ENCODE measurements at regions not wholly inside any gene's neighbourhood (a gene's known extent, or its start where the extent isn't known, plus 50 kb on each side); places are given as distances from the start of the nearest gene placed in this dataset.
"Not testable (repeated sequence)": the region's sequence is repeated elsewhere in the genome, so short reads cannot be mapped to it uniquely, and the experiment has no call there.

DNA sequence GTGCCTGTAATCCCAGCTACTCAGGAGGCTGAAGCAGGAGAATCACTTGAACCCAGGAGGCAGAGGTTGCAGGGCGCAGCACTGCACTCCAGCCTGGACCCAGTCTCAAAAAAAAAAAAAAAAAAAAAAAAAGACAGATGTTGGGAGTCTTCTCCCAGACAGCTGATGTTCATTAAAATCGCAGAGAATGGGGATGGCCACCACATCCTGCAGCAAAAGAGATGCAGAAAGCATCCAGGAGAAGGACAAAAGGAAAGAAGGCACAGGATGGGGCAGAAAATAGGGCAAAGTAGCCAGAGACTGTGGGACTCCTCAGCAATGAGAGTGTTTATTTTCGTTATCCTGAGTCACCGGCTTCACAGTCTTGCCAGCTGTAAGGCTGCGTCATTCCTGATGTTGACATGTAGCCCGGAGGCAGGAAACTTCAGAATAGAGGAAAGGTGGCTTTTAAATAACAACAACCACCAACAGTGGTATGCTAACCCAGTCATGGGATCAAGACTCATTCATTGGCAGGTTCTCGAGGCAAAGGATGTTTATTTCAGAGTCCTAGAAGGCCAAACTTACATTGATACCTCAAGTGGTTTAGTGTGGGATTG lies 149.5 kb upstream of the SVIL start:
- peak; percentile 65 for DNase-seq

- no peak for DNase-seq
Observed at GRCh38 chr10:29783201-29783947, 148.6 kb upstream of the SVIL start.

DNA sequence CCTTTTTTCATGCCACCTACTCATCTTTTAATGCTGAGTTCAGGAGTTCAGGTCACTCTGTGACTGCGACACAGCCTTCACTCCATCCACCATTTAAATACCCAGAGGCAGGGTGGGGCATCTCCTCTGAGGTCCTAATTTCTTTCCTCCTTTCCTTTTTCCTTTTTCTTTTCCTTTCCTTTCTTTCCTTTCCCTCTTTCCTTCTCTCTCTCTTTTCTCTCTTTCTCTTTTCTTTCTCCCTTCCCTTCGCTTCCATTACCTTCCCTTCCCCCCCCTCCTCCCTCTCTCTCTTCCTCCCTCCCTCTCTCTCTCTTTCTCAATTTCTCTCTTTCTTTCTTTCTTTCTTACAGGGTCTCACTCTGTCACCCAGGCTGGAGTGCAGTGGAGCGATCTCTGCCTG lies 145.9 kb upstream of the SVIL start:
- no peak for DNase-seq

DNA sequence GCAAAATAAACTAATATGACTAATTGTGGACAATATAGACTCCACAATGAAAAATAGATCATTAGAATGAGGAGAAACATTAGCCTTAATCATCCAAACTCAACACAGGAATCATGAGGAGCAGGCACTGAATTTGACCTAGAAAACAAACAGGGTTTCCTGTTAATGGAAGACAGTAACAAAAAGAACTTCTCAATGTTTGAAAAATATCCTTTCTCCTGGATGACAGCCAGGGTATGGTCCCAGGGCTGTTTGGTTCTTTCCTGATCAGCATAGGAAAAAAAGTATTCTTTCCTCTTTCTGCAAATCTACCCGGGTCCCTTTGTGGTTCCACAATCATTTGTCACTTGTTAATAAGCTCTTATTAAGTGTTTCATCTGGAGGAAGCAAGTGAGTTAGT lies 145.3 kb upstream of the SVIL start:
- no peak for DNase-seq

- no peak for DNase-seq
Observed at GRCh38 chr10:29776246-29776645, 141.5 kb upstream of the SVIL start.

DNA sequence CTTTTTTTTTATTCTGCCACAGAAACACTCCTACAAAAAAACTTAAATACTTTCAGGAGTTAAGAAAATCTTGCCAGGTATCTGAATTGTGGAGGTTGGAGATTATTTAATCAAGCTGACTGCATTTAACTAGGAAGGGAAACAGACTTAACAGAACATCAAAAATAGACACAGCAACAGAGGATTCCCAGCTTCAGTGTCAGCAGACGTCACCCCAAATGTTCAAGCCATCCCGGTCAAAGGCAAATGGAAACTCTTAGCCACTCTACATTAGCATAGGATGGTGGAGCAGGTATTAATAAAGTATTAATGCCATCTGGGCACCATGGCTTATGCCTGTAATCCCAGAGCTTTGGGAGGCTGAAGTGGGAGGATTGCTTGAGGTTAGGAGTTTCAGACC lies 139.7 kb upstream of the SVIL start:
- DNase-seq, result no peak

DNA sequence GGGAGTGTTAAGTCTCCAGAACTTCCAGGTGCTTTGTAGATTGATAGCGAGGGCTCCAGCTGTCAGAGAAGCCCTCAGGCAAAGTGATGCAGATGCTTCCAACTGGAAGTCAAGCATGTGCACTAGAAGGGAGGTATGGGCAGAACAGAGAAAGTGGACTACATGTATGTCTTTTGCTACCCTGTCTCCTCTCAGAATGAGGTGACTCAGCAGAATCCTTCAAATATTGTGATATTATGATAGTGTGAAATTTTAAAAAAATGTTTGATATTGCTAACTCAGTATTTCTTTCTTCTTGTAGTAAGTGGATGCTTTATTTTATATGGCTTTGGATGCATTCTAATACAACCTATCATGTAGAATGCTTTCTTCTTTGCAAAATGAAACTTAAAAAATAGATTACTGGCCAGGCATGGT lies 138.9 kb upstream of the SVIL start:
- no peak for DNase-seq

DNA sequence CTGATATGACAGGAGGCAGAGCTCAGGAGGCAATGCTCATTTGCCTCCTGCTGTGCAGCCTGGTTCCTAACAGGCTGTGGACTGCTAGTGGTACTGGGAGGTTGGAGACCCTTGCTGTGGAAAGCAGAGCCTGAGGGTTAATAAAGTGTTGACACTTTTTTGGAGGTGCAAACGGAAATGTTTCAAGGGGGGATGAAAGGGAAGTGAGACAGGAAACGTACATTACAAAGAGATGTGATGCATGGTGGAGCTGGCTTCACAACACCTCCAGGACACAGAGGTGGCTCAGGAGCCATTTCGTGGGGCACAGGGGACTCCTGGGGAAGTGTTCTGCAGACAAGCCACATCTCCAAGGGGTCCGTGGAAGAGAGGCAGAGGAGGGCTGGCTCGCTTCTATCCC lies 137.6 kb upstream of the SVIL start:
- DNase-seq, result no peak

- no peak for DNase-seq
Observed at GRCh38 chr10:29771376-29771775, 136.6 kb upstream of the SVIL start.

GRCh38 chr10:29769277-29769676 lies 134.5 kb upstream of the SVIL start:
- DNase-seq, result not testable (repeated sequence)

GRCh38 chr10:29767968-29768367 lies 133.2 kb upstream of the SVIL start:
- no peak for DNase-seq

- no peak for DNase-seq
Observed at GRCh38 chr10:29766753-29767152, 132.0 kb upstream of the SVIL start.

DNA sequence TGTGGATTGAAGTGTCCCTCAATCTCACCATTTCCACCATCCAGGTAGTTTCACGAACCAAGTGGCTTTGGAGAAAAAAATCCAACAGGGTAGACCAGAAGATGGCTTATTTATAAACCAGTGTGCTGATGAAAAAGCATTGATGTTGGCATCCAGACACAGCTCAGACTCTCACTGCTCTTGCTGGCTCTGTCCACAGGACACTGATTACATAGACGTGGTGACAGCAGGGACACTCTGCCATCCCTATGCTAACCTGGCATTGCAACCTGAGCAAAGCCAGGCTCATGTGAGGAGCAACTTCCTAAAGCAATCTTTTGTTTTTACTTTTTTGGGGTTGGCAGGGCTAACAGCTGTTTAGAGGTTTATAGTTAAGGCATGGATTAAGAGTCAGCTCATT lies 130.6 kb upstream of the SVIL start:
- DNase-seq, result no peak

- DNase-seq, result no peak
Observed at GRCh38 chr10:29763396-29763795, 128.6 kb upstream of the SVIL start.

DNA sequence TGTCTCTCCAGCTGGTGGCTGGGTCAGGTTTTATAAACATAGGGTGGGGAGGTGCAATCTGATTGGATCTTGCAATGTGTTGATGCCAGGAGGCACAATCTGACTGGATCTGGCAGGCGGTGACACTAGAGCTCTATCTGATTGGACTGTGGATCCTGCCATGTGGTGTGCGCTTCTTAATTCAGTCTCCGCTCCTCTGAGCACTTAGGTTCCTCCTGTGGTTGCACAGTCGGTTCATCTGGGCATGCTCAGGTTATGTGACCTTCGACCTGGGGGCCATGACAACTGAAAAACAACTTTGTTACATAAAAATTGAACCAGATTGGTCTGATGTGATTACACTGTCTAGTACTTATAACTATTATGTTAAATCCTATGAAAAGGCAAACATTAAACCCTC lies 127.1 kb upstream of the SVIL start:
- DNase-seq, result no peak

GRCh38 chr10:29760138-29760900 lies 125.5 kb upstream of the SVIL start:
- no peak for DNase-seq

DNA sequence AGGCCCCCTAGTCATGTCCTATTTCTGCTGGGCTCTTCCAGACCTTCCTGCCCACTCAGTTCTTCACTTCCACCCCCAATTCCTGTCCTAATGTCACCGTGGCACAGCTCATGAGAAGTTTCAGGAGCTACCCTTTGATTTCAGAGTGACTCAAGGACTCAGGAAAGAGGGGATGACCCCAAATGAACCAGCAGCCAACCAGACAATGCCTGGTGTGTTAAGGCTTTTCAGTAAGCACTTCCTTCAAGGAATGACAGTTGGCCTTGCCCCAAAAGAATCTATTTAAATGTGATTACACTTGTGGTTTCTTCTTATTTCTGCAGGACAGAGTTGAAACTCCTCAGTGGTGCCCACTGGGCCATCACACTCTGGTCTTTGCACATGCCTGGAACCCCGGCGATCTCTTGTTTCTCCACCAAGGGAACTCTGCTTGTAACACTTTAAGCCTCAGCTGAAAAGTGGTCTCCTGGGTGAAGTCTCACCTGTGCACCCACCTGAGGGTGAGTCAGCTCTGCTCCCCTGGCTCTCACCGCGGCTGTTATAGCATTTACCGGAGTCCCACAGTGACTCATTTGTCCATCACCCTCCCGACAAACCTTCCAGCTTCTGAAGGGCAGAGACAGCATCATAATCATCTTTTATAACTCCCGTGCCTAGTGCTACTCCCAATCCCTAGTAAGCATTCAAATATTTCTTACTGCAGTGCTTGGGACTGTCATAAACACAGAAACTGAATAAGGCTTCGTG lies 123.0 kb upstream of the SVIL start:
- DNase-seq, result no peak

- no peak for DNase-seq
Observed at GRCh38 chr10:29756451-29756850, 121.7 kb upstream of the SVIL start.

- DNase-seq, result no peak
Observed at GRCh38 chr10:29753283-29753682, 118.5 kb upstream of the SVIL start.

- no peak for DNase-seq
Observed at GRCh38 chr10:29751684-29752083, 116.9 kb upstream of the SVIL start.

GRCh38 chr10:29751240-29751639 lies 116.5 kb upstream of the SVIL start:
- no peak for DNase-seq

DNA sequence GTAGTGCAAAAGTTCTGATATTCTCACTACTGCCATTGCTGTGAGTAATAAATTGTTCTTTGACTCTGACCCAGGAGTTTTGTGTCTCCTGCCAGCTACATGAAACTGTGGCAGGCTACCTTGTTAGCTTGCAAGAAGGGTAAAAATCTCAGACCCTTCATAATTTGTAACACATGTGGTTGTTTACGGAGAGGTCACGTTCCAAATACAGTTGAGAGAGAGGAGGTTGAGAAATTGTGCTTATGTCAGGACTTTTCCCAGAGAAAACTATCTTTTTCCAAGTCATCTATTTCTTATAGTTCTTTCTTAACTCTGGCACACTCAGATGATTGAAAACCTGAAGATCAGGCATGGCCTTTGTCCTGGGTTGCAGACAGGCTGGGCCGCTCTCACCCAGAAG lies 114.4 kb upstream of the SVIL start:
- DNase-seq, result no peak

- DNase-seq, result no peak
Observed at GRCh38 chr10:29748109-29748650, 113.4 kb upstream of the SVIL start.
